ENCODE measurements at regions not wholly inside any gene's neighbourhood (a gene's known extent, or its start where the extent isn't known, plus 50 kb on each side); places are given as distances from the start of the nearest gene placed in this dataset.

DNA sequence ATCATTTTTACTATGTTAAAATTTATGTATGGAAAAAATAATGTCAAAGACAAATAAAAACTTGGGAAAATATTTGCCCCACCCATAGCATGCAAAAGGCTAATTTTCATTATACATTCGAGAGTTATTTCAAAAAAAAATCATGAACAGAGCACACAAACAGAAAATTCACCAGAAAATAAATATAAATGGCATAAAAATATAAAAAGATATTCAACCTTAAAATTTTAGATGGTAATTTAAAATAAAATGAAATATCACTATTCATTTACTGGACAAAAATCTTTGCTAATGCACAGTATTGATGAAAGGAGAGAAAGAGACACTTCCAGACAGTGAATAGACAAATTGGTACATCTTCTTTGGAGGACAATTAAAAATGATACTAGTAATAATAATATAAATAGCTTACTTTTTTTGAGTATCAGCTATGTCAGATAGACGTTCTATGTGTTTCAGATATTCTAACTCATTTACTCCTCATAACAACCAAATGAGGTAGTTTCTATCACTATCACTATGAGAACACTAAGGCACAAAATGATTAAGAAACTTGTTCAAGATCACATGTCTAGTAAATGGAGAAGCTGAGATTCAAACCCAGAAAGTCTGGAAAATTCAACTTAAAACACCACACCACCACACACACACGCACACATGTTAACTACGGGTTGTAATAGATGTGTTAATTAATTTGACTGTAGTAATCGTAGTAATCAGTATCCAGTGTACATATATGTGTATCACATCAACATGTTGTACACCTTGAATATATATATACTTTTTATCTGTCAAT is 63.0 kb downstream of the CCDC71L start:
- H3K27me3 ChIP-seq (ENCODE audit: control insufficient read depth, extremely low read depth, insufficient read depth, low read length), result peaks cover 3% of the 10 kb centered on the region
- peaks cover 4% of the 10 kb centered on the region for H3K9me1 ChIP-seq (ENCODE audit: control insufficient read depth, extremely low read depth, insufficient read depth, low read length)
- FAIRE-seq (no peak), DNase-seq (ENCODE audit: low read depth, low spot score) (no peak)
- no peaks in the 10 kb centered on the region for H4K20me1 ChIP-seq (ENCODE audit: control insufficient read depth, extremely low read depth, insufficient read depth, low read length)
- H3K79me2 ChIP-seq (ENCODE audit: control insufficient read depth, insufficient read depth, low read length), result no peaks in the 10 kb centered on the region
- peaks cover 10% of the 10 kb centered on the region for H3K4me1 ChIP-seq (ENCODE audit: control insufficient read depth, extremely low read depth, insufficient read depth, low read length)
- H3K27ac ChIP-seq (ENCODE audit: control insufficient read depth, insufficient read depth, low read length), result no peak overlapping the region
- no peak for TF ChIP-seq CTCF (optimal IDR thresholded peaks at IDR 0.05 in 1 of 3, IDR thresholded peaks at IDR 0.05 in 1 of 3, conservative IDR thresholded peaks at IDR 0.05 in 1 of 3; ENCODE audit: extremely low read depth in 1 of 3, insufficient read depth in 2 of 3, low read length in 3 of 3)
- no peak for TF ChIP-seq EZH2 (IDR thresholded peaks at IDR 0.05; ENCODE audit: low read length)
- H3K9me3 ChIP-seq (ENCODE audit: control insufficient read depth, low read depth, low read length), result no peaks in the 10 kb centered on the region
- no peak overlapping the region for H3K4me3 ChIP-seq (ENCODE audit: control insufficient read depth in 2 of 3, extremely low read depth in 1 of 3, insufficient read depth in 2 of 3, low read depth in 1 of 3, low read length in 3 of 3)
- H2AFZ ChIP-seq (ENCODE audit: control insufficient read depth, low read length), result no peak overlapping the region
- dilution Hi-C loops (cut with MboI; ENCODE audit: extremely low pct_ligation_motif_present, low sequenced_read_pairs), result no loop called here
- H3K9ac ChIP-seq (ENCODE audit: control insufficient read depth, extremely low read depth, insufficient read depth, low read length), result no peak overlapping the region
- no peak overlapping the region for H3K4me2 ChIP-seq (ENCODE audit: control insufficient read depth, extremely low read depth, insufficient read depth, low read depth, low read length)
- no peaks in the 10 kb centered on the region for H3K36me3 ChIP-seq (ENCODE audit: control insufficient read depth in 2 of 2, extremely low read depth in 1 of 2, insufficient read depth in 2 of 2, low read length in 2 of 2)

GRCh38 chr7:106597014-106597413 is 63.9 kb downstream of the CCDC71L start:
- Histone ChIP-seq H3K9ac (ENCODE audit: control insufficient read depth, extremely low read depth, insufficient read depth, low read length) (no peak overlapping the region), H3K27me3 (ENCODE audit: control insufficient read depth, extremely low read depth, insufficient read depth, low read length) (peaks cover 3% of the 10 kb centered on the region), H4K20me1 (ENCODE audit: control insufficient read depth, extremely low read depth, insufficient read depth, low read length) (no peaks in the 10 kb centered on the region), H3K36me3 (ENCODE audit: control insufficient read depth in 2 of 2, extremely low read depth in 1 of 2, insufficient read depth in 2 of 2, low read length in 2 of 2) (no peaks in the 10 kb centered on the region), H3K4me1 (ENCODE audit: control insufficient read depth, extremely low read depth, insufficient read depth, low read length) (peaks cover 10% of the 10 kb centered on the region), H3K9me1 (ENCODE audit: control insufficient read depth, extremely low read depth, insufficient read depth, low read length) (peaks cover 4% of the 10 kb centered on the region), H3K4me3 (ENCODE audit: control insufficient read depth in 2 of 3, extremely low read depth in 1 of 3, insufficient read depth in 2 of 3, low read depth in 1 of 3, low read length in 3 of 3) (no peak overlapping the region), H3K9me3 (ENCODE audit: control insufficient read depth, low read depth, low read length) (no peaks in the 10 kb centered on the region), H3K4me2 (ENCODE audit: control insufficient read depth, extremely low read depth, insufficient read depth, low read depth, low read length) (no peak overlapping the region), H2AFZ (ENCODE audit: control insufficient read depth, low read length) (peak overlapping the region; percentile 17), H3K27ac (ENCODE audit: control insufficient read depth, insufficient read depth, low read length) (no peak overlapping the region), H3K79me2 (ENCODE audit: control insufficient read depth, insufficient read depth, low read length) (no peaks in the 10 kb centered on the region)
- FAIRE-seq (no peak), DNase-seq (ENCODE audit: low read depth, low spot score) (no peak)
- no peak for TF ChIP-seq EZH2 (IDR thresholded peaks at IDR 0.05; ENCODE audit: low read length)
- dilution Hi-C loops (cut with MboI; ENCODE audit: extremely low pct_ligation_motif_present, low sequenced_read_pairs), result no loop called here

DNA sequence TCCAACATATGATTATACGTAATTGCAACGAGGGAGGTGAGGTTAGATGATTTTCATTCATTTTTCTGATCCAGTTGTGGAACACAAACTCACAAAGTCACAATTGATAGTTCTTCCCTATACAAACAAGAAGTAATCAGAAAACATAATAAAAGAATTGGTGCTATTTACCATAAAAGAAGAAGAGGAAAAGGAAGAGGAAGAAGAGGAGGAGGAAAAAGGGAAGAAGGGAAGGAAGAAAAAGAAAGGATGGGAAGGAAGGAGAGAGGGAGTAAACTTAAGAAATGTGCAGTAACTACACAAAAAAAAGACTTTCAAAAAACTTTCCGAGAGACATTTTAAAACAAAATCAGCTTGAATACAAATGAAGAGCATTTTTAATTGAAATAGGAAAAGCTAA is 65.0 kb downstream of the CCDC71L start:
- no peak for FAIRE-seq
- Histone ChIP-seq H3K4me2 (ENCODE audit: control insufficient read depth, extremely low read depth, insufficient read depth, low read depth, low read length) (no peak overlapping the region), H3K9ac (ENCODE audit: control insufficient read depth, extremely low read depth, insufficient read depth, low read length) (no peak overlapping the region), H3K4me1 (ENCODE audit: control insufficient read depth, extremely low read depth, insufficient read depth, low read length) (peaks cover 10% of the 10 kb centered on the region), H3K27me3 (ENCODE audit: control insufficient read depth, extremely low read depth, insufficient read depth, low read length) (peaks cover 3% of the 10 kb centered on the region), H3K9me3 (ENCODE audit: control insufficient read depth, low read depth, low read length) (no peaks in the 10 kb centered on the region), H3K27ac (ENCODE audit: control insufficient read depth, insufficient read depth, low read length) (no peak overlapping the region), H2AFZ (ENCODE audit: control insufficient read depth, low read length) (no peak overlapping the region), H3K79me2 (ENCODE audit: control insufficient read depth, insufficient read depth, low read length) (no peaks in the 10 kb centered on the region), H3K9me1 (ENCODE audit: control insufficient read depth, extremely low read depth, insufficient read depth, low read length) (peaks cover 4% of the 10 kb centered on the region), H4K20me1 (ENCODE audit: control insufficient read depth, extremely low read depth, insufficient read depth, low read length) (no peaks in the 10 kb centered on the region), H3K36me3 (ENCODE audit: control insufficient read depth in 2 of 2, extremely low read depth in 1 of 2, insufficient read depth in 2 of 2, low read length in 2 of 2) (no peaks in the 10 kb centered on the region), H3K4me3 (ENCODE audit: control insufficient read depth in 2 of 3, extremely low read depth in 1 of 3, insufficient read depth in 2 of 3, low read depth in 1 of 3, low read length in 3 of 3) (no peak overlapping the region)
- no peak for DNase-seq (ENCODE audit: low read depth, low spot score)
- no peak for TF ChIP-seq EZH2 (IDR thresholded peaks at IDR 0.05; ENCODE audit: low read length)
- no peak for TF ChIP-seq CTCF (optimal IDR thresholded peaks at IDR 0.05 in 1 of 3, IDR thresholded peaks at IDR 0.05 in 1 of 3, conservative IDR thresholded peaks at IDR 0.05 in 1 of 3; ENCODE audit: extremely low read depth in 1 of 3, insufficient read depth in 2 of 3, low read length in 3 of 3)
- dilution Hi-C loops (cut with MboI; ENCODE audit: extremely low pct_ligation_motif_present, low sequenced_read_pairs), result no loop called here
